Right atrium auricular region (tissue), 2 donors: ENCODE measurements at regions not wholly inside any gene's neighbourhood (a gene's known extent, or its start where the extent isn't known, plus 50 kb on each side); places are given as distances from the start of the nearest gene placed in this dataset.

Experiments used
- DNase-seq: peaks from one replicate; pipeline ENCODE4 v3.0.0-alpha.2; 2019; ENCODE audit warnings: low spot score
- H3K27ac ChIP-seq, 2 donors: fragments of 200-600 bp; sonication (generic); 1 replicate in 1 of 2; 2 replicates in 1 of 2; pipeline ENCODE4 v1.5.1; 2016 to 2019
- H3K27me3 ChIP-seq, 2 donors: fragments of 200-600 bp; sonication (generic); one replicate each; pipeline versions ENCODE4 v1.5.1 to v1.6.0; 2017 to 2019
- H3K36me3 ChIP-seq: fragments of 200-600 bp; sonication (generic); one replicate; pipeline ENCODE4 v1.5.1; 2016
- H3K4me1 ChIP-seq, 2 donors: fragments of 200-600 bp; sonication (generic); one replicate each; pipeline versions ENCODE4 v1.5.1 to v1.6.0; 2017 to 2019
- H3K4me3 ChIP-seq, 2 donors: fragments of 200-600 bp; sonication (generic); 1 replicate in 1 of 2; 2 replicates in 1 of 2; pipeline ENCODE4 v1.5.1; 2017 to 2019; ENCODE audit warnings: mild to moderate bottlenecking in 1 of 2, moderate library complexity in 1 of 2
- H3K9me3 ChIP-seq, 2 donors: fragments of 200-600 bp; sonication (generic); one replicate each; pipeline ENCODE4 v1.5.1; 2019
- CTCF ChIP-seq, 2 donors: fragments of 200-600 bp; sonication (generic); IDR thresholded peaks; one replicate each; pipeline ENCODE4 v1.5.1; 2019; ENCODE audit warnings: antibody characterized with exemption in 2 of 2

- Histone ChIP-seq H3K27me3 (no peaks in the 10 kb centered on the region), H3K9me3 (peaks cover 0 to 10% of the 10 kb centered on the region in 2 donors), H3K36me3 (no peaks in the 10 kb centered on the region), H3K4me3 (no peak overlapping the region), H3K27ac (no peak overlapping the region), H3K4me1 (no peaks in the 10 kb centered on the region)
- no peak for TF ChIP-seq CTCF (IDR thresholded peaks at IDR 0.05)
- no peak for DNase-seq
Observed at GRCh38 chr7:54908760-54909438, 109.9 kb upstream of the EGFR start.

DNA sequence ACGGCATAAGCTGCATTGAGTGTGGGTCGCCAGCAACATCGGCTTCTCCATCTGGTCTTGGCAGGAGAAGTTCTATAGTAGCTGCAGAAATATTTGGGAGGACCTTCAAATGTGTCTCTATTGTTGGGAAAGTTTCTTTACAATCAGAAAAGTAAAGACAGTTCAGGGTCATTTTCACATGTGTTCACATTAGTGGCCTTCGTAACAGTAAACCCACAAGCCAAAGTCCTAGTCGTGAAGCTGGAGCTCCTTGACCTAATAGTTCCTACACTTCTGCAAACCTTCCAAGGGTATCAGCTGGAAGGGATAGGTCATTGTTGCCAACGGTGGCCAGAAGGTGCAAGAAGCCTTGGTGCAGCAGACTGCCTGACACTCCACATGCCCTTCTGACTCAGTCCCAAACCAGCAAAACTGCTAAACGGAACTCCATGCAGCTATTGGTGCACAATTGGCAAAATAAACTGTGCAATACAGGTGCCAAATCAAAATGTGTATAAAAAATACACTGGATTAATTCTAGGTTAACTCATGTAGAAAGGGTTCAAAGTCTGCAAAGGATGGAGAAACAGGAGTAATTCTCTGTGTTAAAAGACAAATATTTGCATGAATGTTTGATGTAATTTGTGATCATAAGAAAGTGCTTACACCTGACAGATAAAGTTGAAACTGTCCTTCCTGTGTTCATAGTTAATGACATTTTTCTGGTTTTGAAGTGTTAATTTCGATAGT, 102.8 kb upstream of the EGFR start:
- no peak for TF ChIP-seq CTCF (IDR thresholded peaks at IDR 0.05)
- H3K9me3 ChIP-seq, result no peaks in the 10 kb centered on the region
- no peak overlapping the region for H3K4me3 ChIP-seq
- no peak for DNase-seq
- no peak overlapping the region for H3K27ac ChIP-seq
- no peaks in the 10 kb centered on the region for H3K36me3 ChIP-seq
- H3K27me3 ChIP-seq, result no peaks in the 10 kb centered on the region
- H3K4me1 ChIP-seq, result no peaks in the 10 kb centered on the region

GRCh38 chr7:54917613-54918391, 101.0 kb upstream of the EGFR start:
- Histone ChIP-seq H3K27me3 (no peaks in the 10 kb centered on the region), H3K36me3 (no peaks in the 10 kb centered on the region), H3K9me3 (no peaks in the 10 kb centered on the region), H3K4me1 (no peaks in the 10 kb centered on the region), H3K27ac (no peak overlapping the region), H3K4me3 (no peak overlapping the region)
- no peak for TF ChIP-seq CTCF (IDR thresholded peaks at IDR 0.05)
- DNase-seq, result no peak

DNA sequence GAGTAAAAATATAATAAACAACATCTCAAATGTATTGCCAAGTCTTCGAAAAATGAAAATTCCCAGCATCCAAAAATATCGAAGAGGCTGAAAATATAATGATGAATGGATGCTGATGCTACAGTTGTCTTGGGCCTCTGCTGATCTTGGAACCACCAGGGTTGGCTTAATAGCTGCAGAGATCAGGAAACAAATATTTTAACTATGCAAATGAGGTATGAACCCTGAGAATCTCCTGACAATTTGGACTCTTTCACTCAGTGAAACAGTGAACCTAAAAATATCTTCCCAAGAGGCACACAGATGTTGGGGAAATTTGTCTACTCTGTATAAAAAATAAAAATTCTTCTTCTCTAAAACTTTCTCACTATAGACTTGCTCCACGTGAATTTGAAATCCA, 97.7 kb upstream of the EGFR start:
- H3K4me3 ChIP-seq, result no peak overlapping the region
- no peak overlapping the region for H3K27ac ChIP-seq
- H3K27me3 ChIP-seq, result no peaks in the 10 kb centered on the region
- peaks cover 0 to 4% of the 10 kb centered on the region in 2 donors for H3K9me3 ChIP-seq
- H3K36me3 ChIP-seq, result no peaks in the 10 kb centered on the region
- DNase-seq, result no peak
- no peak for TF ChIP-seq CTCF (IDR thresholded peaks at IDR 0.05)
- no peaks in the 10 kb centered on the region for H3K4me1 ChIP-seq

DNA sequence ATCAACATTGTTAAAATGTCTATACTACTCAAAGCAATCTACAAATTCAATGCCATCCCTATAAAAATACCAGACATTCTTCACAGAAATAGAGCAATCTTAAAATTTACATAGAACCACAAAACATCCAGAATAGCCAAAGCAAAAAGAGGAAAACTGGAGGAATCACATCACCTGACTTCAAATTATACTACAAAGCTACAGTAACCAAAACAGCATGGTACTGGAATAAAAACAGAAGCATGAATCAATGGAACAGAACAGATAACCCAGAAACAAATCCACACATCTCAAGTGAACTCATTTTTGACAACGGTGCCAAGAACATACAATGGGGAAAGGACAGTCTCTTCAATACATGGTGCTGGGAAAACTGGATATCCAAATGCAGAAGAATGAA, 87.3 kb upstream of the EGFR start:
- Histone ChIP-seq H3K36me3 (no peaks in the 10 kb centered on the region), H3K4me3 (no peak overlapping the region), H3K27me3 (no peaks in the 10 kb centered on the region), H3K9me3 (peaks cover 0 to 17% of the 10 kb centered on the region in 2 donors), H3K27ac (no peak overlapping the region), H3K4me1 (peaks cover 0 to 6% of the 10 kb centered on the region in 2 donors)
- TF ChIP-seq CTCF (IDR thresholded peaks at IDR 0.05), result no peak
- no peak for DNase-seq
